HG02870 (cell line): ENCODE measurements at regions not wholly inside any gene's neighbourhood (a gene's known extent, or its start where the extent isn't known, plus 50 kb on each side); places are given as distances from the start of the nearest gene placed in this dataset.

Experiments
- ATAC-seq: cut with Tn5 transposase; IDR thresholded peaks from one replicate; pipeline ENCODE4 v1.9.1; 2021; ENCODE audit warnings: mild to moderate bottlenecking, moderate library complexity; ENCODE audit not compliant: unreplicated experiment

DNA sequence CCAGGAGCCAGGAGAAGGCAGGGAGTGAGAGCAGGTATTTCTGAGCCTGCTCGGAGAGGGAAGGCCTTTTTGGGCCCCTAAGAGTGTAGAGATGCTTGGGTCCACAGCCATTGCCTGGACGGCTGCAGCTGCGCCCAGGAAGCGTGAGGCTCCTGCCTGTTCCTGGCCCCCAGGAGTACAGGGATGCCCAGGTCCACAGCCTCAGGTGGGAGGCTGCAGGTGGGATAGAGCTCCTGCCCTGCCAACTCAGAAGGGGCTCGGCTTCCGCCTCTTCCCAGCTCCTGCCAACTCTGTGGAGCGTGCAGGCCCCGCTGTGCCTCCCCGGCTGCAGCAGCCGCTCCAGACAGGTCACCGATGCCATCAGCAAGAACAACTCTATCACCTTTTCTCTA is 351.0 kb upstream of the PCDH20 start:
- no peak for ATAC-seq

DNA sequence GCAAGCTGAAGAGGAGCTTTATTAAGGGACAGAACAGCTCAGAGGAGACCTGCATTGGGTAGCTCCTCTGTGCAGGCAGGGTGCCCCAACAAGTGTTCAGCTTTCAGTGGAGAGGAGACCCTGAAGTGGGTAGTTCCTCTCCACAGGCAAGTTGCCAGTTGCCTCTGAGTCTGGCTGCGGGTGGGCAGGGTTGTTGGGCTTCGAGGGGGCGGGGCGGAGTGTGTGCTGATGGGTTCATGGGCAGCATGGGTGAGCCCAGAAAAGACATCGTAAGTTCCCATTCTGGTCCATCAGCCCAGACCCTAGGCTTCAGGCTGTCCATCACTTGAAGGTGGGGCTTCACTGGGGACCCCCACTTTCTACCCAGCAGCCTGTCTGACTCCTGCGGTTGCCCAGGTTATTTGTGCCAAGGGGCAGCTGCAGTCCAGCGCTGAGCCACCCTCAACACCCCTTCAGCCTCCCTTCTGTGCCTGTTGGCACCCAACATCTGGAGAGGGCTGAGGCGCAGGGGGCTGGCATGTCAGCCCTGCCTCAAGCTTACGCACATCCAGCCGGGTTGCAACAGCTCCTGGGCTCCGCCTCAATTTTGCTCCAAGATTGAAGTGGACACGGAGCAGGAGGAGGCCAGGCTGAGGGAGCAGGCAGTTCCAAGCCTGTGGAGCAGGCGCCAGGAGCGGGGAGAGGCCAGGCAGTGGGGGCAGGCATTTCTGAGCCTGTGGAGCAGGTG is 350.5 kb upstream of the PCDH20 start:
- ATAC-seq: no peak

DNA sequence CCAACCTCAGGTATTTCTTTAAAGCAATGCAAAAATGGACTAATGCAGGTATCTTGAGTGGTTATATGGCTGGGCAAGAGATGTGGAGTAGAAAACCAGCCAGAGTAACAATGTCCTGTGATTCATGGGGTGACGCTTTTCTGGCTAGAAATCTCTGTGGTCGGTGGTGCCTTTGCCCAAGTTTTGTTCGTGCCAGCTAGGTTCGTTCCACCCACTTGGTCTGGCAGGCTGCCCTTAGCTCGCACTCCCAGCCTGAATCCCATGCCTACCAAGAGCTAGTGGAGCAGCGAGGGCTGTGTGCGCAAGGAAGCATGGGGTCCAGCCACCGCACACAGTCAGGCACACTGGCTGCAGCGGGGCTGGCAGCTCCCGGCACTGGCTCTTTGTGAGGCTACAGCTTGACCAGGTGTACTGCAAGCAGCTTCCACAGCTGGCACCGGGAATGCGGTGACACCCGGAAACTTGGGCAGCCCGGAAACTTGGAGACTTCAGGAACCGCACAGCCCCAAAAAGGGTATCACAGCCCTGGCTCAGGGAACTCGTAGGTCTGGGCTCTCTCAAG is 349.6 kb upstream of the PCDH20 start:
- ATAC-seq: no peak

DNA sequence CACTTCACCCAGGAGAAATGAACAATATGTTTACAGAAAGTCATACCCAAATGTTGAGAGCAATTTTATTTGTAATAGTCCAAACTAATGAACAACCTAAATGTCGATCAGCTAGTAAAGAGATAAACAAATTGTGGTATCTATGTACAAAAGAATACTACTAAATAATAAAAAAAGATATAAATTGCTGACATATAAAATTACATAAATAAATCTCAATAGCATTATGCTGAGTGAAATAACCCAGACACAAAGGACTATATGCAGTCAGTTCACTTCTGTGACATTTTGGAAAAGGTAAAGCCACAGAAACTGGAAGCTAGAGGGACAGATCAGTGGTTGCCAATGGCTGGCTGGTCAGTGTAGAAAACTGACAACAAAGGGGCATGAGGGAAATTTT is 346.0 kb upstream of the PCDH20 start:
- ATAC-seq: no peak

DNA sequence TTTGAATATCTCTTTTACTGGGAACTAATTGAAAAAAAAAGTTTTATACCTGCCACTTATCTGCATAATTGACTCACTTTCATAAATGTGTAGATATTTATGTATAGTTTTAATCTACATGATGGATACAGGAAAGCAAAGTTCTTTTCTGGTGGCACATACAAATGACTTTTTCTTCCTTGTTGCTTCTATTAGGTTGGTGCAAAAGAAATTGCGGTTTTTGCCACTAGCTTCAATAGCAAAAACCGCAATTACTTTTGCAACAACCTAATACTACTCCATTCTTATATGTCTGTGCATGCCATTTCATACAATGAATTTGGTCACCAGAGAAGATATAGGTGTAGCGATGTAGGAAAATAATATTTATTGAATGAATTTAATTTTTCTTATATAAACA is 344.5 kb upstream of the PCDH20 start:
- ATAC-seq: no peak

DNA sequence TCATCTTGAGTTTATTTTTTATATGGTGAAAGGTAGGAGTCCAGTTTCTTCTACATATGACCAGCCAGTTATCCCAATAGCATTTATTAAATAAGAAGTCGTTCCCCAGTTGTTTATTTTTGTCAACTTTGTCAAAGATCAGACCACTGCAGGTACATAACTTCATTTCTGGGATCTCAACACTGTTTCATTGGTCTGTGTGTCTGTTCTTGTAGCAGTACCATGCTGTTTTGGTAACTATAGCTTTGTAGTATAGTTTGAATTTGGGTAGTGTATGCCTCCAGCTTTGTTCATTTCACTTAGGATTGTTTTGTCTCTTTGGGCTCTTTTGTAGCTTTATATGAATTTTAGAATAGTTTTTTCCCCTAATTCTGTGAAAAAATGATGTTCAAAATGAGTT is 340.4 kb upstream of the PCDH20 start:
- no peak for ATAC-seq

DNA sequence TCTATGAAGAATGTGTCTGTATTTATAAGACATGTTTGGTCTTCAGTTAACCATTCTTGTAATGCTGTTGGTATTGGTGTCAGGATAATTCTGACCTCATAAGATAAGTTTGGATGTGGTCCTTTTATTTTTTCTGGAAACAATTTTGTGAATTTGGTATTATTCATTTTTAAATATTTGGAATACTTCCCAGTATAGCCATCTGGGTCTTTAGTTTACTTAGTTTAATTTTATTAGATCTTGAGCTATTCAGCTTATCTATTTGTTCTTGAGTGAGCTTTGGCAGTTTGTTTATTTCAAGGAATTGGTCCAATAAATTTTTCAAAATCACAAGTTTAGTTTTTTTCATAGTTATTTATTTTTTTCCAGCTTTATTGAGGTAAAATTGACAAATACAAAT is 335.4 kb upstream of the PCDH20 start:
- ATAC-seq: no peak

DNA sequence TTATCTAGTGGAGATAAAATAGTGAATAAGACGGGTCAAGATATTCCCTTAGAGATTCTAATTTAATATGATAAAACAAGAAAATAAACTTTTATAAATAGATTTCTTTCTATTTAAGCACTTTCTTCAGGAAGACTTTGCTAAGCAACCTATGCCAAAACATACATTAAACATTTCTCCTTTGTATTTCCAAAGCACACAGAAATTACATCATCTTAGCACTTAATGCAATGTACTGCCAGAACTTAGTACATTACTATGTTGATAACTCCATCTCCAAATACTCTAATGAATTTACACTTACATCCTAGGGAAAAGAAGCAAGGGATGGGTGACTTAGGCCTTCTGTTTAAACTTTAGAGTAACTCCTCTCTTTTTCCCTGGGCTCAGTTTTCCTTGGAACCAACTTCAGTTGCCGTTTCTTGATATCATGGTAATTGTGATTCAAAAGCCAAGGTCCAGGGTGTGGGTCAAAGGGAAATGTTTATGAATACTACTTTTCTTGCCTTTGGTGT is 322.6 kb upstream of the PCDH20 start:
- no peak for ATAC-seq

DNA sequence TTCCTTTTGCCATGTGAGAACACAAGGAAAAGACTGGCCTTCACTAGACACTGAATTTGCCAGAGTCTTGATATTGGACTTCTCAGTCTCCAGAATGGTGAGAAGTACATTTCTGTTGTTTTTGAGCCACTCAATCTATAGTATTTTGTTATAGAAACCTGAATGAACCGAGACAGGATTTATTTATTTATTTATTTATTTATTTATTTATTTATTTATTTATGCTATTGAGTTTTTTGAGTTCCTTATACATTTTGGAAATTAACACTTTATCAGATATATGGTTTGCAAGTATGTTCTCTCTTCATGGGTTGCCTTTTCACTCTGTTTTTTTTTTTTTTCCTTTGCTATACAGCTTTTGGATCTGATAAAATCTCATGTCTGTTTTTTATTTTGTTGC is 319.0 kb upstream of the PCDH20 start:
- no peak for ATAC-seq

DNA sequence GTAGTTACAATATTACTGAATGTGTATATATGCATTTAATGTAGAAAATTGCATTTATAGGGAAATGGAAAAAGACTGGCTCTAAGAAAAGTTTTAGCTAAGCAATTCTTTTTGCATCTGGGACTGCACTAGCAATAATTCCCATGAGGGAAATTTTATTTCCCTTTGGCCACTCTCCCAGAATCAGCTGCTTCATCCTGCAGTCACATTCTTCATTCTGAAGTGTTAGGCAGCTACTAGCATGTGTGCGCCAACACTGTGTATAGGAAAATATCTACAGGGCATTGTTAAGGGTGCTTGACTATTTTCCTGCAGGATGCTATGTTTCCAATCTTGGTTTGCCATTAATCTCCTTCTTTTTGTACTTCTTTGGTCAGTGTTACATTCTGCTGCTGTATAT is 312.8 kb upstream of the PCDH20 start:
- no peak for ATAC-seq

DNA sequence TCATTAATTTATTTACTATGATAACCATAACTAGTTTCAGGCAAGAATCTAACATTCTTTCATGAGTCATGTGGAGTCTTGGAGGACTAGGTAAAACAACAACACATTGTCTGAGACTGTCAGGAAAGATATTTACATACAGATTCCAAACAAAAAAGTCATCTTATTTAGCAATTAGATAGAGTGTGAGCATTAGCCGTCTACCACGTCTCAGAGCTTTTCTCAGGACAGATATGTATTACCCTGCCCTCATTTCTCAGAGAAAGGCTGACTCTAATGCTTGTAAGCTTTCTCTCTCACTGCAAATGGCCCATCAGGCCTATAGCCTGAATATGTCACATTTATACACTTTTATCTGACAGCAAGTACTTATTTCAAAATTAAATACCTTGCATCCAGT is 312.1 kb upstream of the PCDH20 start:
- no peak for ATAC-seq

DNA sequence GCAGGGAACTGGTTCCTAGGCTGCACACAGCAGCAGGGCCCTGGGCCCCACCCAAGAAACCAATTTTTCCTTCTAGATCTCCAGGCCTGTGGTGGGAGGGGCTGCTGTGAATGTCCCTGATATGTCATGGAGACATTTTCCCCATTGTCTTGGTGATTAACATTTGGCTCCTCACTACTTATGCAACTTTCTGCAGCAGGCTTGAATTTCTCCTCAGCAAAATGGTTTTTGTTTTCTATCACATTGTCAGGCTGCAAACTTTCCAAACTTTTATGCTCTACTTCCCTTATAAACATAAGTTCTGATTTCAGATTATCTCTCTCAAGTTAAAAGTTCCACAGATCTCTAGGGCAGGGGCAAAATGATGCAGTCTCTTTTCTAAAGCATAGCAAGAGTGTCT is 310.2 kb upstream of the PCDH20 start:
- ATAC-seq: no peak

DNA sequence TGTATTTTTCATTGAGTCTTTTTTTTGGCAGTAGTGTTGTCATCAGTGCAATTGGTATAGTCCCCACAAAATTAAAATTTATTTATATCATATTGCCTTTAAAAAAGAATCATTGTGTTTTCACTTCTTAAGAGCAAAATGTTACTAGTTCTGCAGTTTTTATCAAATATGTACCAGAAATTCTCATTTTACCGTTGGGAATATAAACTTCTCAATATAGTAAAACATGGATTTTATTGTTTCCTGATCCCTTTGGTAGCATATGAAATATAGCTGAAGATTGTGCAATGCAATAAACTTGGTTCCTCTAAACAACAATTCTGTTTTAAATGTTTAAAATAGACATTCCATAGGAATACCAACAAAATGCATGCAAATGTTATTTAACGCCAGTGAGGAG is 306.5 kb upstream of the PCDH20 start:
- ATAC-seq: no peak

DNA sequence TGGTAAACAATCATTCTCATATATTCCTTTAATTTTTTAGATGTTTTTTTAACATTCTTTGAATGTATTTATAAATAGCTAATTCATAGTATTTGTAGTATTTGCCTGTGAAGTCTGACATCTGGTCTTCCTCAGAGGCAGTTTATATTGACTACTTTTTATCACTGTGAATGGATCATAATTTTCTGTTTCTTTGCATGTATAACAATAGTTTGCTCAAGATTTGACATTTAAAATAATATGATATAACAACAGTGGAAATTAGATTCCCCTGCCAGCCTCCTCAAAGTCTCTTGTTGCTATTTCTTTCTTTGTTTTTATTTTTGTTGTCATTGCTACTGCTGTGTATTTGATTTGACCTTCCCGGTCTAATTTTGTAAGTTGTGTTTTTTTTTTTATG is 297.0 kb upstream of the PCDH20 start:
- no peak for ATAC-seq

DNA sequence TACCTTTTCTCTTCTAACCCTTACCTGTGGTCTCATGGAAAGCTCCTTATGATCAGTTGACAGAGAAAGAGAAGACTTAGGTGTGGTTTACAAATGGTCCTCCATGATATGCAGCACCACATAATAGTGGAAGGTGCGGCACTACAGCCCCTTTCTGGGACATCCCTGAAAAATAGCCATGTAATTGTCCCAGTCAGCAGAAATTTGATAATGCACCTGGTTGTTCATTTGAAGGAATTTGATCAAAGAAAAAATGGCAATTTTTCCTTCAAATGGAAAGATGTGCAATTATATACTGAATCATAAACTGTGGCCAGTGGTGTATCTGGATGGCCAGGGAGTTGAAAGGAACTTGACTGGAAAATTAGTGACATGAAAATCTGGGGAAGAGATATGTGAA is 293.6 kb upstream of the PCDH20 start:
- no peak for ATAC-seq

DNA sequence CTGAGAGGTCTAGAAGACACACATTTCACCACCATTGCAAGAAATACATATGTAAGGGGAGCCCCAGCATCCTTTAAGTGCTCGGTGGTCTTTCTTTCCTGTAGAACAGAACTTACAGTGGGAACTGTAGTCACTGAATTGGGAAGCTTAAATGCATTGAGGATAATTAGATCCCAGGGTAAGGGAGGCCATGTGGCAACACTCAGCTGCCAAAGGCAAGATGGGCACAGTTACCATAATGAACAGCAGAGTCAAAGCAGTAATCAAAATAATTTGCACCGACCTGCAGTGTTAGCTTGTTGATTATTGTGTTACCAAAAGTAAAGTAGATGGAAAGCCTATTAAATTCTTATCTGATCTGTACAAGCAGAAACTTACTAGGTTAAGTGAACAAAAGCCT is 291.2 kb upstream of the PCDH20 start:
- ATAC-seq: no peak

DNA sequence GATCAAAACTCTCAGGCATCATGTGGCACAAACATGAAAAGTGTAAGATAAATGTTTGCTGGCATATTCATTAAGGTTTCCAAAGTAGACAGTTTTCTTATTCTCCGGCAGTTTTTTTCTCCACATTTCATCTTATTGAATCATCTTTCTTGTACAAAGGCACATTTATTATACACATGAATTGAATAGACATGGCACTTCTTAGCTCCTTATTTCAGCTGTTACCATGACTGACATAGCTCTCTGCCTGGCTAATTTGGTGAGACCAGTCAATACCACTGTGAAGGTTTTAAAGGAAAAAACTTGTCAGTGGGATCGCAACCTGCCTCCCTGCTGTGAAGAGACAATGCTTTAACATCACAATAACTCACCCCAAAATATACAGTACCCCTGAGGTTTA is 285.0 kb upstream of the PCDH20 start:
- ATAC-seq: no peak

DNA sequence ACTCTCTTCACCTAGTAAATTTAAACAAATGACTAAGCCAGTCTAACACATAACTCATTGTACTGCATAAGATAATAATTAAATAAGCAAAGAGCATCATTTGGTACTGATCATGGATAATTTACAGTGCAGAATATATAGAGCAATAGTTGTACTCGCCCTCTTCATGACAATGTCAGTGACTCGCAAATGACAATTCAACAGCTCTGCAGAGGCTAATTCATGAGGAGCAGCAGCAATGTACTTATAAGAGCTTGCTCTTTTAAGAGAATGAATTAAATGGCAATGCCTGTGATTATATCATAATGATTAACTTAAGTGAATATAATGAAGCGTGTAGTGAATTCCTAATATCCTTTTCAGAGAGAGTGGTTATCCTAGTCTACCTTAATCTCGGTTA is 284.5 kb upstream of the PCDH20 start:
- no peak for ATAC-seq

DNA sequence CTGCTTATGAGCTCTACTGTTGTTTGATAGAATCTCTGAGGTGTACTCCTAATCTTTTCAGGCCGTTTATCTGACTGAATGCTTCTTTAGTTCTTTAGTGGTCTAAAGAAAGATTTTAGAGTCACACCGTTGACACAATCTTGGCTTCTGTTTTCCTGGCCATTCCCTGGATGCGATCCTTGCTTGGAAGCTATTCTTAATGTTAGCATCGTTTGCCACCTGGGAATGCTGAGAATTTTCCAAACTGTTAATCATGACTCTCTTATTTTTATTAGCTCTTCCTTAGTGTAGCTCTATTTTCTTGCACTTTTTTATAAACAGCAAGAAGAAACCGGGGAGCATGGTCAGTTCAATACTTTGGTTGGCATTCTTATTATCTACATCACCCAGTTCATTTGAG is 281.0 kb upstream of the PCDH20 start:
- ATAC-seq: no peak

DNA sequence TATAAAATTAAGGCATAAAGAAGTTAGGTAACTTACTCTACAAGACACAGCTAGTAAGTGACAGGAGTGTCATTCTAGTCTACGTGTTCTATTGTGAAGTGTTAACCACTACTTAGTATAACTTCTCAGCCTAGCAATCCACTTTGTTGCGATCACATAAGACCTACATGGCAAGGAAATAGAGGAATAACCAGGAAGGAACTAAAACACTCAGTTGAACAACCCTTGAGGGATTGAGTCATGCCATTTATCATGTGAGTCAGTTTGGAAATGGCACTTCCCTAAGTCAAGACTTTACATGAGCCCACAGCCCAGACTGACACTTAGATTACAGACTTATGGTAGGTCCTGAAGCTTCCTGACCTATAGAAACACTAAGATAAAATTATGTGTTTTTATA is 279.5 kb upstream of the PCDH20 start:
- no peak for ATAC-seq

DNA sequence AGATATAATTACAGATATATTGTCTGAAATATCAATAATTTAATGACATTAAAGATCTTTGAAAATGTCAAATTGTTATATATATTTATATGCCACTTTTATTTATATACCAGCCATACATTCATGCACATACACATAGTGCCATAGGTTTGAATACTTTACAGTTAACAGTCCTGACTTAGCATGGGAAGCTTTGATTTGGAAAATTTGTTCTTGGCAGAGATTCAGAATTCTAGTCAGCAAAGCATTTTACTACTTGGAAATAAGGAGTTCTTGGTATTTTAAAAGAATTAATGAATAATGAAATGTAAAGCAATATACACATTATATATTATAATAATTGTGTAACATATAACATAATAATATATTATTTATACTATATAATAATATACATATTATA is 277.0 kb upstream of the PCDH20 start:
- no peak for ATAC-seq

DNA sequence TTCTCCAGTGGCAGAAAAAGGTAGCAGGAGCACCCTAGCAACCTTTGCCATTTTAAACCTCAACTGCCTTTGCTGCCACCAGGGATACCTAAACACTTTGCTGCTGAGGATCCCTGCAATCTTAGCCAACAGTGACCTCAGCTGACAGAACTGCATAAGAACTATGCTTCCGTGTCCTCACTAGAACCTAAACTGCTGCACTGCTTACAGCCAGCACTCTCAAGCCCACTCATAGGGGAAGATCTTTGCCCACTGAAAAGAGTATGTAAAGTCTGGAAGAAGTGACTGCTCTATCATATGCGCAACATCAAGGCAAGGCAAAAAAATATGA is 270.0 kb upstream of the PCDH20 start:
- no peak for ATAC-seq
